Retina (tissue), 1 donor: ENCODE measurements at regions not wholly inside any gene's neighbourhood (a gene's known extent, or its start where the extent isn't known, plus 50 kb on each side); places are given as distances from the start of the nearest gene placed in this dataset.

Source experiments
- DNase-seq: peaks from one replicate; pipeline ENCODE4 v3.0.0-alpha.2; 2016

GRCh38 chr9:84393266-84393950, 52.9 kb upstream of the SLC28A3 start:
- DNase-seq = no peak

DNA sequence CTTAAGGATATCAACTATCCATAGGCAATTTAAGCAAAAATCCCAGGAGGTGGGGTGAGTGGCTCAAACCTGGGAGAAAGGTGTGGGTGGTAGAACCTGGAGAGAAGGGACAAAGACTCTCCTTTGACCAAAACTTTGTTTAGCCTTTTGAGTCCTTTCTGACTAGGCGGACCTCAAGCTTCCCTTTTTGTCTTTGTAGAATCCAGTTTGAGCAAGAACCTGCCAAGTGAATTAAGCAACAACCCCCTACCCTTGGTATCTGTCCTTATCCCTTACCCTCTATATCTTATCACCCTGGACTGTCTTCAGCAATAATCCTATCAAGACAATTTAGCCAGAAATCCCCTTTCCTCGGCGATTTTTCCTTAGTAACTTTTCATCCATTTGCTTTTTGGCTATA, 53.5 kb upstream of the SLC28A3 start:
- DNase-seq = no peak

- peak; percentile 89 for DNase-seq
These were observed 56.7 kb upstream of the SLC28A3 start for GRCh38 chr9:84397151-84397728.

DNA sequence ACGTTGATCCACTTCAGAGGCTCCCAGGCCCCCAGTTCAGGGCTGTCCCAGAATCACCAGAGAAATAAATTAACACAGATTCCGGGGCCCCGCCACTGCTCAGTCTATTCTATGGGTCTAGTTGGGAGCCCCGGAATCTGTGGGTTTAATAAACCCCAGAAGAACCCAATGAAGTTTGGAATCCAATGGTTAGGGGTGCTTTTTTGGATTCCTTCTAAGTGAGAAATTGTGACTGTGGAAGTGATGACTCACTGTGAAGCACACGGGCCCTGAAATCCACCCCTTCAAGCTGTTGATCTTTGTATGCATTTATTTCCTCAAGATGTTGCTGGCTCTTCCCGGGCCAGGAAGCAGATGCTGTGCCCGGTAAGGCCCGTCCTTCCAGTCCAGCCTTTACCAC, 57.3 kb upstream of the SLC28A3 start:
- no peak for DNase-seq

GRCh38 chr9:84402517-84402916, 62.0 kb upstream of the SLC28A3 start:
- no peak for DNase-seq

- no peak for DNase-seq
These were observed 62.7 kb upstream of the SLC28A3 start for GRCh38 chr9:84403288-84403687.

DNA sequence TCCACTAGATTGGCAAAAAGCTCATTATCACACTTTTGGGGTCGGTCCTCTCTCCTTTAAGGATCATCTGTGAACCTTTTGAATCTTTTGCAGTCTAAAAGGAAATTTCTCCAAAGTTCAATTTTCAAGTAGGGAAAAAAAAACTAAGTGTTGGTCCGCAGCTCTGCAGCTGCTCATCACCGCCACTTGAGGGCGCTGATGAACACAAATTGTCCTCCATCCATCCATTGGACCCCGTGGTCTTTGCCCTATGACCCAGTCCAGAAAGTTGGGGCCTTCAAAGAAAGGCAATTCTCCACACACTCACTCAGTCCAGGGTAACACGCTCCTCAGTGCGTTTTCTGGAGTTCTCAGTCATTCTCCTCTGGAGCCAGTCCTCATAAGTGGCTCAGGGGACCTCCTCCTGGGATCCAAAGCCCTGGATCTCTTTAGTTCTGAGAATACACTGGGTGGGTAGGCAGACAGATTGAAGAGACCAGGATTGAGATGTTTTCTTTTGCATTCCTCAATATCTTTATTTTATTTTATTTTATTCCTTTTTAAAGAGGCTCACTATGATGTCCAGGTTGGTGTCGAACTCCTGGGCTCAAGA, 63.6 kb upstream of the SLC28A3 start:
- peak; percentile 7 for DNase-seq

DNA sequence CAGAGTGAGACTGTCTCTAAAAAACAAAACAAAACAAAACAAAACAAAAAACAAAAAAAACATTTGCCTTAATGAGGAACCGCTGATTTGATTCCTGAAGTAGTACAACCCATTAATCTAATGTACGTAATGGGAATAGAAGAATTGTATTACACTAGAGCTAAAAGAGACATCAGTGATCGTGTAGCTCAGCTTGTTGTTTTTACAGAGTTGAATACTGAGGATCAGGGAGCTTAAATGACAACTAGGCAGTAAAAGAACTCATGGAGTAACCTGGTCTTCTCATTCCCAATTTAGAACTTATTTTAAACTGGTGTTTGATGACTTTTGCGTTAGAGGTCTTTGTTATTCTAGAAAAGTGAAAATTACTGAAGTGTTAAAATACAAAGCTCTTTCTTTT, 65.1 kb upstream of the SLC28A3 start:
- no peak for DNase-seq

GRCh38 chr9:84408416-84408815, 67.9 kb upstream of the SLC28A3 start:
- DNase-seq = no peak

- DNase-seq = no peak
These were observed 71.2 kb upstream of the SLC28A3 start for GRCh38 chr9:84411683-84412267.

DNA sequence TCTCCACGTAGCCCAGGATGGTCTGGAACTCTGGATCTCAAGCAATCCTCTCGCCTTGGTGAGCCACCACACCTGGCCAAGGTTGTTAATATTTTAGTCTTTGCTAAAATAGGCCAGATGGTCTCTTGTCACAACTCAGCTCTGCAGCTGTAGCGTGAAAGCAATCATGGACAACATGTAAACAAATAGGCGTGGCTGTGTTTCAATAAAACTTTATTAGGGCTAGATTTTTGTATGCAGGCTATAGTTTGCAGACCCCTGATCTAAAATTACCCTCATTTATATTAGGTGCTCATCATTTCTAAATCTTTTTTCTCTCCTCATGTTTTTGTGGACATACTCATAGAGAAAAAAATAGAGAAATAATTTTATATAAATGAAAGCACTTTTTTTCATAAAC, 72.1 kb upstream of the SLC28A3 start:
- DNase-seq = no peak

- no peak for DNase-seq
These were observed 72.7 kb upstream of the SLC28A3 start for GRCh38 chr9:84413301-84413700.

- DNase-seq = no peak
These were observed 78.6 kb upstream of the SLC28A3 start for GRCh38 chr9:84419031-84419602.

- no peak for DNase-seq
These were observed 84.4 kb upstream of the SLC28A3 start for GRCh38 chr9:84424931-84425330.

GRCh38 chr9:84432746-84433145, 92.2 kb upstream of the SLC28A3 start:
- no peak for DNase-seq

- no peak for DNase-seq
These were observed 95.3 kb upstream of the SLC28A3 start for GRCh38 chr9:84435902-84436301.

DNA sequence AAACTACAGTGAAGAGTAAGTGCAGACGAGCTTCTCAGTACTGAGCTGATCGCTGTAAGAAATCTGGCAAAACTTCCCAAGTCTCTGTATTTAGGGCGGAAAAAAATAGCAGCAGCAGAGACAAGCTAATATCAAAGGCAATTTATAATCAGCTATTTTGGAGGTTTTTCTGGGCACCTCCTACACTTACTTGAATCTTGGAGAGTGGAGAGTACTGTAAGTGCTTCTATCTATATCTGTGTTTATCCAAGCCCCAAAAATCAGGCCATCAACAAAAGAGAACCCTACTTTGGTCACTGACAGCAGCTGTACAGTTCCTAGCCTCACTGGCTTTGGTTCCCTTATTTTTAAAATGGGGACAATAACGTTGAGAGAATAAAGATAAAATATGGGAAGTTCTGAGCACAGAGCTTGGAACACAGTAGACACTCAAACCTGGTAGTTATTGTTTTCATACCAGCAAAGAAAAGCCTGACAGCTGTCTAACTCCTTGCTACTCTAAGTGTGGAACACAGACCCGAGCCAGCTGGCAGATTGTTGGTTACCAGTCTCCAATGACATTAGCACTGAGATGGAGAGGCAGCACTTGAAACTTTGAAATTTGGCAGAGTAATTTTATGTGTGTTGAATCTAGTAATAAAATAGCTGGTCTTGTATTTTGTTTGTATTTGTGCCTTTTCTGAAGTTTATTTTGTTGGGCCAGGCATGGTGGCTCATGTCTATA, 96.0 kb upstream of the SLC28A3 start:
- no peak for DNase-seq

DNA sequence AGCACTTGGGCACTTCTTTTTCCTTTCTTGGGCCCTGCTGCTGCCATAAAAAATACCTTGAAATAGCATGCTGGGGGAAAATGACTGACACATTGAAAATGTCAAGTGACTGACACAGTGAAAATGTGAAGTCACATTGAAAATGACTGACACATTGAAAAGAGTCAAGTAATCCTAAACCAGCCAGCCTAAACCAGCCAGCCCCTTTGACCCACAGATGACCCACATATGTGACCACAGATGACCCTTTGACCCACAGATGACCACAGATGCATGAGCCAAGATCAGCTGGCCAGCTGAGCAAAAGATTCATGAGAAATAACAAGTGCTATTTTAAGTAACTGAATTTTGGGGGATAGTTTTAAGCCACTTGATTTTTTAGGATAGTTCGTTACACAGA, 97.8 kb upstream of the SLC28A3 start:
- DNase-seq = no peak

DNA sequence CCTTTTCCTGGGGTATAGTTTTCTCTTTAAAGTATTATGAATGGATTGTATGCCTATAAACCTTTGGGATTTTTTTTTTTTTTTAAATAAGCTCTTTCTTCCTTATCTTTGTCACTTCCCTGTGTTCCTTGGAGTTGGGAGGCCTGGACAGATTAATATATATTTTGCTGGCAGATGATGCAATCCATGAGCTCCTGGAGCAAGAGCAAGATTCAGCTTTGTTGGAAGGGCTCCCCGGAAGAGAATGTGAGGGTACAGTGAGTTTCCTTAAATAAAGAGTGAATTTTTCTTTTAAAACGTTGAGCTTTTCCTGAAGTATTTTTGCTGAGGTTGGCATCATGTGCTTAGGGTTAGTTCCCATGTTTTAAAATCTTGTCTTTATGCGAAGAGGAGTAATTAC, 98.7 kb upstream of the SLC28A3 start:
- DNase-seq = no peak

- no peak for DNase-seq
These were observed 102.2 kb upstream of the SLC28A3 start for GRCh38 chr9:84442712-84443111.

GRCh38 chr9:84445737-84446136, 105.2 kb upstream of the SLC28A3 start:
- no peak for DNase-seq

DNA sequence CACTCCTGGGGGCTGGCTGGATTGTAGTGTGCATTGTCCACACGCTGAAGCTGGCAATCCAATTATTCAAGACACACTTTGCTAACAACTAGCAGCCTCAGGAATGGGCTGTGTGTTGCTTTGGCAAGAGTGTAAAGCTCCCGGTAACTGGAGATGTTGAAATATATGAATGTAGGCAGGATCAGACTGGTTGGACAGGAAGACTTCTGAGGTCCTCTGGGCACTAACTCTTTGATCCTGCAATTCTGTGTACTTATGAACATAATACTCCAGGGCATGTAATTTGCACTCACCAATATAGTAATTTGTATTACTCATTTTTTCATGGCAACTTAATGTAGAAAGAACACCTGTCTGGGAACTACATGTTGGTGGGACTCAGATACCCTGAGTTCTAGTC, 106.7 kb upstream of the SLC28A3 start:
- no peak for DNase-seq

- no peak for DNase-seq
These were observed 109.5 kb upstream of the SLC28A3 start for GRCh38 chr9:84450029-84450428.
